ENCODE measurements at regions not wholly inside any gene's neighbourhood (a gene's known extent, or its start where the extent isn't known, plus 50 kb on each side); places are given as distances from the start of the nearest gene placed in this dataset.
"Not testable (repeated sequence)": the region's sequence is repeated elsewhere in the genome, so short reads cannot be mapped to it uniquely, and the experiment has no call there.

DNA sequence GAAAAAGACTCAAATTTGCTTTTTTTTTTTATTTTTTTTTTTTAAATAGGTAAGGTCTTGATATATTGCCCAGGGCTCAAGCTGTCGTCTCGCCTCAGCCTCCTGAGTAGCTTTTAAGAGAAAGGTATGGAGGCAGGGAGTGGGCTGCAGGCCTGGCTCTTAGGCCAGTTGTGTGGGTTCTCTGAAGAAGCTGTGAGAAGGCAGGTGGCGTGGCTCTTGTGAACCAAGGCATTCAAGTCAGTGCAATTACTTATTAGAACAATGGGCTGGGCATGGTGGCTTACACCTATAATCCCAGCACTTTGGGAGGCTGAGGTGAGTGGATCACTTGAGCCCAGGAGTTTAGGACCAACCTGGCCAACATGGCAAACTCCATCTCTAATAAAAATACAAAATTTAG is 244.0 kb upstream of the SFRP2 start:
- no peak for DNase-seq (ENCODE audit: low read depth)

DNA sequence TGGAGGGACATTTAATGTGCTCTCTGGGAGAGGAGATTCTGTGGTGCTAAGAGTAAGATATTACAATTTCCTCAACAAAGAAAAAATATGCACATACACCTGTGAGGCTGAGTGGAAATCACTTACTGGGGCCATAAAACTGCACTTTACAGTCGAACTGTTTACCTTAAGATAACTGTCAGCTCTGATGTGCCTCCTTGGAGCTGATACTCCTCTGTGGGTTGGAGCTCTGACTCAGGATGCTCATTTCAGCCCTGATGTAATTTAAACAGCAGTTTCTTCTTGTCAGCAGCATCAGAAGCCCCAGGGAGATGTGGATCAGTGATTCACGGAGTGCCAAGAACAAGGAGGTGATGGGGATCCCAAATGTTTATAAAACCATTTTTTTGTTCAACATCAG is 241.9 kb upstream of the SFRP2 start:
- DNase-seq (ENCODE audit: low read depth) = no peak

DNA sequence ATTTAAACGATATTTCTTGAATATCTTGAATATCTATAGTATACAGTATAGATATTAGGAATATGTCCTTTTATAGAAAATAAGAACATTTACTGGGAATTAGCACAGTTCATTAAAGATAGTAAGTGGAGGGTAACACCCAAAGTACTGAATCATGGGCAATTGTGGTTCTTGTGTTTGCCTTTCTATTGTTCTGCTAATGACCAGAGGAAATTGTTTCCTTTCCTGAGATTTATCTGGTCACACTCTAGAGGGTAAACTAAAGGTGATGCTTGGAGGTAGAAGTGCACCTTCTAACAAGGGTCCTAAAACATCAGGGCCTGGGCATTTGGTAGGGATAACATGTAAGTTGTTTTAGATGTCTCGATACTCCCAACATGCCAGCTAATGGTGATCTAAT is 241.3 kb upstream of the SFRP2 start:
- no peak for DNase-seq (ENCODE audit: low read depth)

DNA sequence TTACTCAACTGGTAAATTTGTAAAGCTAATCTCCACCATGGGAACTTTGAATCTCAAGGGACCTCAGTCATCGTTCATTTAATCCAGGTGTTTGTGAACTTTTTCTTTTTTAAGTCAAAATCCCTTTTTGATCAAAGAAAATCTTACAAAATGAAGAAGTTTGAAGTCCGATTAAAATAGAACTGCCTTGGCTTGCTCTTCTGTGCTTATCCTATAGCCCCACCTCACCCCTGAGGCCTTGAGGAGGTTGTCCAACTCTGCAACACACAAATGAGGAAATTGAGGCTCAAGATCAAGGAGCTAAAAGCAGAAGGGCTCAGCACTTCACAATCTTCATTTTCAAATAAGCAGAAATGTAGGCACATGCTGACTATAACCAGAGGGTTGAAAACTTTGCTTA is 240.3 kb upstream of the SFRP2 start:
- no peak for DNase-seq (ENCODE audit: low read depth)

DNA sequence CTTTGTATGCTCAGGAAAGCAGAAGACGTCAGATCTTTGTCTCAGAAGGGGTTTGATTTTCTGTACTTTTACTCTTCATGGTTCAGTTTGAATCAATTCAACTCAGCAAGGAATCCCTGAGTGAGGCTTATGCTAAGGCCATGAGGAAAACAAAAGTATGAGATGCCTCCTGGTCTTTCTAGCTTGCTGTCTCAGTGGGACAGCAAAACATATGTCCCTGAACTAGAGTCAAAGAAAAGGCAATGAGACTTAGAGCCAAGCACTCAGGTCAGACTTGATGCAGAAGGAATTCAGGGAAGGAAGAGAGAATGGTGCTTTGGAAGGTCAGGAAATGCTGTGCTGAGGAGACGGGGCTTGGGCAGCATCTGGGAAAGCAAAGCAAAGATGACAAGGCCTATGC is 236.2 kb upstream of the SFRP2 start:
- DNase-seq (ENCODE audit: low read depth) = no peak

DNA sequence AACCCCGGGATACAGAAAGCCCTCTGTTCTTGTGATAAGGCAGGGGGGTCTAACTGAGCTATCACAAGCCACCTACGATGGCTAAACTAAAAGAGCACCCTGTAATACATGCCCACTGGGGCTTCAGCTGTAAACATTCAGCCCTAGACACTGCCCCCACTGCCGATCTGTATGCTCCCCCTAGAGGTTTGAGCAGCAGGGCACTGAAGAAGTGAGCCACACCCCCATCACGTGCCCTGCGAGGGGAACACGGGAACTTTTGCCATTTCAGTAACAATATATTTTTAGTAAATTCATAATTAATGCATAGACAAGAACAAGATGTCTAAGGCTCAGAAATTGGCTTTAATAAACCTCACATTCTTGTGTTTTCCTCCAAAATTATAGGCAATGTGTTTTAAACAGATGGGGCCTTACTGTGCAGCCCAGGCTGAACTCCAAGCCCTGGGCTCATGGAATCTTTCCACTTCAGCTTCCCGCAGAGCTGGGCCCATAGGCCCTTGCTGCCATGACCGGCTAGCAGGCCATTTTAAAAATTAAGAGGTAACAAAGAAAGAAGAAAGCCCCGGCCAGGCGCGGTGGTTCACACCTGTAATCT is 235.3 kb upstream of the SFRP2 start:
- DNase-seq (ENCODE audit: low read depth) = no peak

DNA sequence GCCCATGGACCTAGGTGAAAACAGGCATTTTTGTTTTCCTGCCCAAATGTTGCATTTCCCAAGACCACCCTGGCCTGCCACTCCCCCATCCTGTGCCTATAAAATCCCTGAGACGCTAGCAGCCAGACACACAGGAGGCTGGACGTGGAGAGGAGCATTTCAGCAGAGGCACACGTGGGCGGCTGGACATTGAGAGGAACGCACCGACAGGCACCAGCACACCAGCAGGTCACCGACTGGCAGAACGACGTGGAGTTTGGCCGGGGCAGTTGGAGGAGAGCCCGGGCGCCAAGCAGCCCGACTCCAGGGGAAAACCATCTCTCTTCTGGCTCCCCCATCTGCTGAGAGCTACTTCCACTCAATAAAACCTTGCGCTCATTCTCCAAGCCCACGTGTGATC is 234.8 kb upstream of the SFRP2 start:
- not testable (repeated sequence) for DNase-seq (ENCODE audit: low read depth)

DNA sequence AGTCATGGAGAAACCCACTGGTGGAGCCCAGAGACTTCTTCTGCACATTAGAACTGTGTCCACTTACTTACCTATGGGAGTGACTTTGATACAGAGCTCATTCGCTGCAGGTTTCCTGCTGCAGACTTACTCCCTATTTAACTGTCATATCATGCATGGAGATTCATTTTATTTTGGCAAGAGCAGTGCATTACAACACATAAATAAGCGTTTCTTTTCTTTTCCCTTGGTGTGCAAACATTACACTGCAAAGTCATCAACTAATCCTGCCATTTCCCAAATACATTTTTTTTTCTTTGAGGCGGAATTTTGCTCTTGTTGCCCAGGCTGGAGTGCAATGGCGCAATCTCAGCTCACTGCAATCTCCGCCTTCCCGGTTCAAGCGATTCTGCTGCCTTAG is 230.9 kb upstream of the SFRP2 start:
- no peak for DNase-seq (ENCODE audit: low read depth)

DNA sequence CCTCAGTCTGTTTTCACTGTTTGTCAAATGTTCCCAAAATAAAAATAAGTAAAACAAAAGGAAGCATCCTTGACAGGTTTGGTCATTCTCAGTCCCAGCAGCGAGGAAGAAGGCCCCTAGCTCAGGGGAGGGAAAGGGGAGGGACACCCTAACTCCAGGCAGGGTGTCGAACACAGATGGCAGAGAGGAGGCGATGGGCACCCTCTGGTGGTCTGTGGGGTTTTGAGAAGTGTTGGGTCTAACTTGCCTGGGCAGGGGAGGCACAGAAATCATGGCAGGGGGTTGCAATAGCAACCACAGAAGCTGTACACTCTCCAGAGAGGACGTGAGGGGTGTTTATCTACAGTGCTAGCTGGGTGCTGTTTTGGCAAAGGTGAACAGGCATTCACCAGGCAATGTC is 229.8 kb upstream of the SFRP2 start:
- no peak for DNase-seq (ENCODE audit: low read depth)

DNA sequence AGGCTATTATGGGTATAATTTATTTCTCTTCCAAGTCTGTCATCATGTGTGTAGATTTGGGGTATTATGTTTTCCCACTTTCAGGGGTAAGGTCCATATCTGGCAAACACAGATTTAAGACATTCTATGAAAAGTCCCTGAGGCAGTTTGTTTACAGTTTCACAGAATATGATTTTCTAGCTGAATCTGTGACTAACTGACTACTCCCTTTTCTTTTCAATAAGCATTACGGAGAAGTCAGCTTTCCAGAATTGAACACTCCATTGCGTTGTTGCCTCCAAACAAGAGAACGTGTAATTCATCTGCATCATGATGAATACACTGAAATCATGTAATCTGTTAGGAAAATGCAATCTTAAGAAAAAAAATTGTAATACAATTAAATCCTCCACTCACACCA is 226.7 kb upstream of the SFRP2 start:
- no peak for DNase-seq (ENCODE audit: low read depth)

DNA sequence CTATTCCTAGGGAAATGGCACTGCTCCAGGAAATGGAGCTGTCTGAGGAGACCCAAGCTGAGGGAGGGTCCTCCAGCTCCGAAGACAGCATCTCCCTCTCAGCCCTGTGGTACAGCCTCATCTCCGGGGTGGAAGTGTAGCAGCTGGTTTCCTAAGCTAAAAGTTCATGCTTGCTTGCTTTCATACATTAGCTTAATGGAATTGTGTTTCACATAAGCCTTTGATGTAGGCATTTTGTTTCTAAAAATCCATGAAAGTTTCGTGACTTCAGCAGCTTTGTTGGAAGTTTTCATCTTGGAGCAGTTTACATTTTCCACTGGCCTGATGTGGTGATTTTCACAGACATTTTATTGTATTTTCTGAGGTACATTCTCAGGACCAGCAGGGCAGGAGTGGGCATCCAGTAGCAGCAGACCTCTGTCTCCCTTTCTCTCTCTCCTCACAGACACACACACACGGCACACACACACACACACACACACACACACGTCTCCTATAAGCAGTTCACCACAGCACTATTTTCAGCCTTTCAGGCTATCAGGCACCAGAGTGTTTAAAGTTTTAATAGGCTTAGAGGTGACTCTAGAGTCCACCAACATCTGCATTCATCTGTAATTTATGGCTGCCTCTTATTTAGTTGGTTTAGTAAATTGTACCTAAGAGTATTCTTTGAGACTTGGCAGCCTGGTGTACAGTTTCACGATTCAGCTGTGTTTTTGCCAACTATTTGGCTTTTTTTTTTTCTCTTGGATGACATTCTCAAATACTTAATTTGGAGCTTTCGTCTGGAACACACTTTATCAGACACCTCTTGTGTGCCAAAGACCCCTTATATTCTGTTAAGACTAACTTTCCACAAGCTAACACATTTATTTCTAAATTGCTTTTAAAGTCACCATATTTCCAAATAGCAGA is 225.8 kb upstream of the SFRP2 start:
- DNase-seq (ENCODE audit: low read depth) = no peak

DNA sequence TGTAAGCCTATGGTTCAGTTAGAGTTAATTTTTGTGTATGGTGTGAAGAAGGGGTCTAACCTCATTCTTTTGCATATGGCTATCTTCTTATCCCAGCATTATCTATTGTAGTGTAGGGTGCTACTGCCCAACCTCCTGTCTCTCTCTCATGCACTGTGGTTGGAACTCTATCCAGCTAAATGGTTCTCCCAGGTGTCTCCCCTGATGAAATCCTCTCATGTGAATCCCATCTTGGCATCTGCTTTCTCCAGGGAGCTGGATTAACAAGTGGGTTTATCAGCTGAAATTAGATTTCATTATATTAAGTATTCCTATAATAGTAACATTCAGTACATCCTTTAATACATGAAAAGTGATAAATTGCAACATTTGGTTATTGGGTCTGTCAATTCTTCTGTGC is 224.7 kb upstream of the SFRP2 start:
- no peak for DNase-seq (ENCODE audit: low read depth)

DNA sequence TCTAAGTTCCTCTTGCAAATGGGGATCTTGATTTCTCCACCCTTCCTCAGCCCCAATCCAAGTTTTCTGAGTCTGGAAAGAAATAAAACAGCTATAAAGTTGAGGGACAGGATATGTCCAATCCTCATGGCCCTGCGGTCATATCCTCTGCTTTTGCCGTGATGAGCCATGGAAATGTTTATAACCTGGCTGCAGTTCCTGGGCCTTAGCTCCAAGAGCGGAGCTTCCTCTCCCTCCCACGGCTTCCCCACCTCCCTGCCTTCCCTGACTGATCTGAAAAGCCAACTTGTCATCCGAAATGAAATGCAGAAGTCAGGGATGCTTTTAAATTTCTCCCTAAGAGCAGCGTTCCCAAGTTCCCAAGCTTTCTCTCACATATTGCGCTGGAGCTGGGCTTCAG is 221.5 kb upstream of the SFRP2 start:
- DNase-seq (ENCODE audit: low read depth) = peak; percentile 64

DNA sequence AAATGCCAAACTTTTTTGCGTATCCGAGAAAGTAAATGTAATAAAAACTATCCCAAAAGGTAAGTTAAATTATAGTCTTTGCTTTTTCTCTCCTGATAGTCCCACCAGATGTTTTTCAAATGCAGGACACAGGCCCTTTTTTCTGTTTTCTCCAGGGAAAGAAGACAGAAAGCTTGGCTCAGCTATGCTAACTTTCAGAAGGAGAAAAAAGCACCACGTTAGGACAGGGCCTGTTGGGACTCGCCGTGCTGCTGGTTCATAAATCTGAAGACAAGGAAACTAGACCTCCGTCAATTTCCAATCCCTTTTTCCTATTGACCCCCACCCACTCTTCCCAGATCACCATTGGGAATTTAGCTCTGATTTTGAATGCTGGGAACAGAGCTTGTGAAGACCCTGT is 220.9 kb upstream of the SFRP2 start:
- DNase-seq (ENCODE audit: low read depth) = no peak

DNA sequence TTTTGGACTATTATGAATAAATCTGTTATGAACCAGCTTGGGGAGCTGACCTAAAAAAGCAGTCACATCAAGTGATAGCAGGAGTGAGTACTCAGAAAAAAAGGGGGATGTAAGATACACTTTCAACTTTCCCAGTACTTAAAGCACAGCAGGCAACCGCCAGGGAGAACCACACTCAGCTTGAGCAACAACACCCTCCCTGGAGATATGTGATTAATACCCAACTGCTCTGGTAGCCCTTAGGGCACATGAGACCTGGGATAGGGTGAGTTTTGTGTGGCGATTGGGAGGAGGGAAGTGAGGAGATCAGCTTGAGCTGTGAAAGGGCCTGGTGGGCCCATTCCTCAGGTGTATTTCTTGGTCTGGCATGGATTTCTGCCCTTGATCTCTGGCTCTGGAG is 220.3 kb upstream of the SFRP2 start:
- DNase-seq (ENCODE audit: low read depth) = no peak

DNA sequence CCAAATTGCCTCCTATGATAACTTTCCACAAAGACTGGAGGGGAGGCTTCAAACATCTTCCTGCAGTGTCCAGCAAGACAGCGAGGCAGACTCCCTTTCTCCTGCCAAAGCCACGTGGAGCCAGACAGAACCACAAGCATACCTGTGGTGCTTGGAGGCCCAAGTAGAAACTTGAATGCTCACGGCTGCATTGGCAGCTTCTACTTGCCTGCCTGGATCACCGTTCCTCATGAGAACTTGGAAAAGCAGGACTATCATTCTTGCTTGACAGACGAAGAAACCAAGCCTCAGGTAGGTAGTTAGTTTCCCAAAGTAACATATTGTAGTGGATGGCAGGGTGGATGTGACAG is 216.3 kb upstream of the SFRP2 start:
- DNase-seq (ENCODE audit: low read depth) = no peak

DNA sequence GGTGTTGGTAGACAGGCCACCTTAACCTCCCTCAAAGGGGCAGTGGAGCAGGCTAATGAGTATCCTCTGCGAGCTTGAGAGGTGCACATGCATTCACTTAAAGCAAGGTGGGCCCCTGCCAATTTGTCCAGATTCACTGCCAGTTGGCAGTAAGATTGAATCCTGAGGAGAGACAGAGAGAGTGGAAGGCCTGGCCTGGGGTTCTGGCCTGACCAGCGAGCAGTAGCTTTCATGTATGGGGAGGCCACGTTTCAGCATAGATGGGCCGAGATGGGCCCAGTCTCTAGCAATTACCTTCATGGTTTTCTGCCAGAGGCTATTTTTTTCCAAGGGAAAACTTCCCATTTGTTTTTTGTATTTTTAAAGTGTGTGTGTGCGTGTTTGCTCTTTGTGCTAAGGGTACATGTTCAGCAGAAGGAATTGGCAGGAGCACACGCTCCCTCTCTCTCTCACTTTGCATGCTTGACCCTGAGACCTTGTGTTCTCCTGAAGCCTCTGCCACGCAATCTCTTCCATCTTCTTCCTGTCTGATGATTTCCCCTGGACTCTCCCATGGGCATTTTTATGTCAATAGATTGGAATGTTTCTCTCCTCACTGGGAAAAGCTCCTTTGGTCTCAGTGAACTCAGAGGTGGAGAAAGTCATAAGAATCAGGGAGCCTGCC is 215.8 kb upstream of the SFRP2 start:
- DNase-seq (ENCODE audit: low read depth) = peak; percentile 98

DNA sequence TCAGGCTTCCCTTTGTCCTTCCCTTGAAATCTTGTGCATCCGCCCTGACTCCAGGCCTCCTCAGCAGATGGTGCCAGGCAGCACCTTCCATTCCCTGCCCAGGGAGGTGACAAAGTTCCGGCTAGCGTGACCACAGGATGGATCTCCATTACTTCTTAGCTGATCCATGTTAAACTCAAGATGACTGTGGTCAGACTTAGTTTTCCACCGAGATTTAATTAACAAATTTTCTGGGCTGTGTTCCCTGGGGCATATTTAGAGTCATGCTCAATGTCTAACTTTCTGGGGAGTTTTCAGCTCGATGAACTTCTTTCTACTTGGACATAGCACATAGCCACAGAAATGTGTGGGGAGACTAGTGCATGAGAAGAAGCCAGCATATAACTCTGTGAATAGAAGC is 215.1 kb upstream of the SFRP2 start:
- peak; percentile 80 for DNase-seq (ENCODE audit: low read depth)

DNA sequence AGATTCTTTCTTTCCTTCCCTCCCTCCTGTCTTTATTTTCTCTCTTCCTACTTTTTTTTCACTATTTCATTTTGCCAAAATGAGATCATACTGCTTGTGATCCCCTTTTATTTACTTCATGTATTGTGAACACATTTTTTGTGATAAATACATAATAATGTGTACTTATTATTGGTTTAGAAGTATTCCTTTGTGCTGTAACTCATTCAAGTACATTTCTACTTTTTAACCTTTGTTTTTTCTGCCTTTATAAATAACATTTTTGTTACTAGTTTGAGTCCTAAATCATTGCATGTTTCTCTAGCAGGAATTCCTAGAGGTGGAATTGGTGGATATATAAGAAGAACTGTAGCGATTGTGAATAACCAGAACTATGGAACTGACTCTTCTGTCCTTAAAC is 214.5 kb upstream of the SFRP2 start:
- DNase-seq (ENCODE audit: low read depth) = no peak

DNA sequence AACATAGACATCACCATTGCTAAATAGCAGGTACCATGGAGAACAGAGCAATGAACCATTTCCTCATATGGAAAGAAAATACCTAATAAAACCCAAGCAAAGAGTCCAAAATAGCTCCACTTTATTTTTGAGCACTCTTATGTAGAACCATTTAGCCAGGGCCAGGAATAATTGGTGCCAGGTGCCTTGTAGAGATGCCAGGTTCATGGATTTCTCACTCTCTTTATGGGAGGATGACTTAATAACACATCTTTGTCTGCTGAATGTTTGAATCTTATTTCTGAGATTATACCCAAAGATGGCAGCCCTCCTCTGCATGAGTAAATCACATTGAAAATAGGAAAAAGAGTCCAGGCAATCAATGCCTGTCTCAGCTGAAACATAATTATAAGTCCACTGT is 212.3 kb upstream of the SFRP2 start:
- no peak for DNase-seq (ENCODE audit: low read depth)

DNA sequence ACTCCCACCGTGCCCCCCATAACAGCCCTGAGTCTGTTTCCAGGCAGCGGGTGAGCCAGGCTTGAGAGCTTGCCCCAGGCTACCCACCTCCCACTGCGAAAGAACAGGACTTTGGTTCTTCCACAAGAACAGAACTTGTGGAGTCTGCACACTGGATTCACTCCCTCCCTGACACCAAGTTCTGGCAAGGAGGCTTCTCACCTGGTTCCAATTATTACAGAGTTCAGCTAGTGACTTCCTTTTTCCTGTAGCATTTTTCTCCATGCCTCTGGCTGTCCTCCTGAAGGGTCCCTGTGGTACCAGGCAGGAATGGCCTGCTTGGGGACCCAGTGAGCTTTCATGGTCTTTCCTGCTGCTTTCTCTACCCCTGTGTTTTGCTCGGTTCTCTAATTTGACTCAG is 208.6 kb upstream of the SFRP2 start:
- DNase-seq (ENCODE audit: low read depth) = no peak

DNA sequence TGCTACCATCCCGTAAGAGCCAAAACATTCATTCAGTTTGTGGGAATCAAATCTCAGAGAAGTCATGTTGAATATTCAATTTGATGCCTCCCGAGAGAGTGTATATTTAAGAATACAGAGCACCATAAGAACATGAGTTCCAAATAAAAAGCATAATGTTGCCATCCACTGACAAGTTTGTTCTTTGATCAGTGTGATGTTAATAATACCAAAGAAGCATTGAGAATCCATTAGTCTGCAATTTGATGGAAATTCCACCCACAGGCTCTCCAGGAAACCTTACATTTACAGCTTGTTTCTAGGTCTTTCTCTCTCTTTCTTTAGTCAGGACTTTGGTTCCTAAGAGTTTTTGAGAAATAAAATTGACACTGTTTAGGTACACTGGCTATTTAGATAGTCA is 200.6 kb upstream of the SFRP2 start:
- DNase-seq (ENCODE audit: low read depth) = no peak

Data from GM04503 (cell line).